HG03039 (cell line): ENCODE measurements at regions not wholly inside any gene's neighbourhood (a gene's known extent, or its start where the extent isn't known, plus 50 kb on each side); places are given as distances from the start of the nearest gene placed in this dataset.

ENCODE experiments used
- ATAC-seq: cut with Tn5 transposase; IDR thresholded peaks from one replicate; pipeline ENCODE4 v1.9.1; 2021; ENCODE audit warnings: mild to moderate bottlenecking, moderate library complexity; ENCODE audit not compliant: unreplicated experiment

- ATAC-seq: no peak
Observed at GRCh38 chr2:18750672-18751554, 161.5 kb upstream of the NT5C1B start.

GRCh38 chr2:18749912-18750526 is 160.7 kb upstream of the NT5C1B start:
- ATAC-seq: no peak

- no peak for ATAC-seq
Observed at GRCh38 chr2:18745431-18746272, 156.3 kb upstream of the NT5C1B start.

- no peak for ATAC-seq
Observed at GRCh38 chr2:18741895-18742732, 152.7 kb upstream of the NT5C1B start.

- ATAC-seq: no peak
Observed at GRCh38 chr2:18741191-18741590, 151.8 kb upstream of the NT5C1B start.

GRCh38 chr2:18740474-18740881 is 151.1 kb upstream of the NT5C1B start:
- no peak for ATAC-seq

GRCh38 chr2:18731666-18732065 is 142.3 kb upstream of the NT5C1B start:
- ATAC-seq: no peak

- ATAC-seq: no peak
Observed at GRCh38 chr2:18724371-18725145, 135.2 kb upstream of the NT5C1B start.

- ATAC-seq: no peak
Observed at GRCh38 chr2:18723219-18723618, 133.8 kb upstream of the NT5C1B start.

- no peak for ATAC-seq
Observed at GRCh38 chr2:18722101-18722500, 132.7 kb upstream of the NT5C1B start.

GRCh38 chr2:18721038-18721922 is 131.9 kb upstream of the NT5C1B start:
- no peak for ATAC-seq

- ATAC-seq: no peak
Observed at GRCh38 chr2:18719978-18720775, 130.8 kb upstream of the NT5C1B start.

GRCh38 chr2:18708203-18708715 is 118.9 kb upstream of the NT5C1B start:
- ATAC-seq: no peak

- no peak for ATAC-seq
Observed at GRCh38 chr2:18706001-18706400, 116.6 kb upstream of the NT5C1B start.

GRCh38 chr2:18704276-18704675 is 114.9 kb upstream of the NT5C1B start:
- ATAC-seq: no peak

- ATAC-seq: no peak
Observed at GRCh38 chr2:18703555-18703954, 114.2 kb upstream of the NT5C1B start.

- ATAC-seq: no peak
Observed at GRCh38 chr2:18701981-18702380, 112.6 kb upstream of the NT5C1B start.

GRCh38 chr2:18701546-18701945 is 112.2 kb upstream of the NT5C1B start:
- no peak for ATAC-seq
